Large intestine (tissue), 3 donors: ENCODE measurements at regions not wholly inside any gene's neighbourhood (a gene's known extent, or its start where the extent isn't known, plus 50 kb on each side); places are given as distances from the start of the nearest gene placed in this dataset.

Experiments used
- DNase-seq, 2 donors: peaks; one replicate each; pipeline versions ENCODE4 v3.0.0 to v3.0.0-alpha.2; 2013
- H3K27ac ChIP-seq: one replicate; pipeline ENCODE4 v1.5.1; 2013; ENCODE audit warnings: low read length
- H3K27me3 ChIP-seq: 2 replicates; pipeline ENCODE4 v1.6.1; 2013; ENCODE audit warnings: low read length; ENCODE audit not compliant: control insufficient read depth, insufficient read depth
- H3K36me3 ChIP-seq: 2 replicates; pipeline ENCODE4 v1.6.1; 2013; ENCODE audit warnings: low read length; ENCODE audit not compliant: control insufficient read depth, insufficient read depth
- H3K4me1 ChIP-seq: one replicate; pipeline ENCODE4 v1.6.1; 2013; ENCODE audit warnings: low read length; ENCODE audit not compliant: control insufficient read depth, insufficient read depth
- H3K4me3 ChIP-seq: one replicate; pipeline ENCODE4 v1.5.1; 2013; ENCODE audit warnings: low read length
- H3K9me3 ChIP-seq: one replicate; pipeline ENCODE4 v1.6.1; 2013; ENCODE audit warnings: mild to moderate bottlenecking, low read depth, low read length, moderate library complexity; ENCODE audit not compliant: control insufficient read depth
- WGBS: methylation state at CpG from one replicate; pipeline ENCODE4 v1.1.5; 2013; ENCODE audit warnings: low lambda C conversion rate; ENCODE audit not compliant: insufficient coverage; 5-methylcytosine and 5-hydroxymethylcytosine counted together

DNA sequence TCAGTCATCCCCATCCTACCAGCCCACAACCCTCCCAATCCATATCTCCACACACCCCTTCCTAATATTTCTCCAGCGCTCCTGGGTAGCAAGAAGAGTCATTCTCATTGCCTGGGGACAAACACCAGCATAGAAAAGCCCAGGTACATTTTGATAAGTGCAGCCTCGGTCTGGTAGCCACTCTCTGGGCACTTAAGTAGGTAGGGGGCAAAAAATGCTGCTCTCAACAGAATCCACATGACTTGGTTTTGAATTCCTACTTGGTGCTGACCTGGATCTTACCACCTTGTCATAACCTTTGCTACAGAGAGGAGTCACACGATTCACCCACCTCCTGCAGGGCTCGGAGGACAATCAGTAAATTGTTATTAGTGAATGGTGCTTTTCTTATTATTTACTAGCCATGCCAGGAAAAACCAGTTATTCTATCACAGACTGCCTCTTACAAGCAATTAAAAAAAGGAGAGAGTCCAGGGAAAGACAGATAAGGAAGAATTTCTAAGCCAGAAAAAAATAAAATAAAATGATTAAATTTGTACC, 249.1 kb downstream of the LY86 start:
- no CpG with 5 or more reads among the region's 4 CpGs for WGBS
- no peaks in the 10 kb centered on the region for H3K27me3 ChIP-seq
- H3K4me3 ChIP-seq: no peak overlapping the region
- H3K36me3 ChIP-seq: no peaks in the 10 kb centered on the region
- no peak overlapping the region for H3K27ac ChIP-seq
- no peaks in the 10 kb centered on the region for H3K9me3 ChIP-seq
- peaks cover under 1% of the 10 kb centered on the region for H3K4me1 ChIP-seq
- no peak for DNase-seq

DNA sequence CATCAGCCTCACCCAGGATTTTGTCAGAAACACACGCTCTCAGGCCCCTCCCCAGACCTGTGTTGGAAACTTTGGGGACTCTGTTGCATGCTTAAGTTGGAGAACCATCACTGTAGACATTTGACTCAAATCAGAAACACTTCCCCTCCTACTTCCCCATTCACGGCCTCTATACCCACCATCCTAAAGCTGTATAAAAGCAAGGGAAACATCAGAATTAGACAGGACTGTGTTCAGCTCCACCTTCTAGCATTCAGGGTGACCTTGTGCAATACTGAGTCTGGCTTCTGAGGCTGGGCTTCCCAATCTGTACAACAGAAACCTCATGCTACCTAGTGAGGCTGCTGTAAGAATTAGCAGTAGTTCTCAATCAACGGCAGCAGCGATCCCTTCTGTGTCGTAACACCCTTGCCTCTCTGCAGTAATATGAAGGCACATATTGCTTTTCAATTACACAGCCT, 252.3 kb downstream of the LY86 start:
- H3K4me1 ChIP-seq: peaks cover 6% of the 10 kb centered on the region
- H3K4me3 ChIP-seq: no peak overlapping the region
- no CpG with 5 or more reads among the region's 5 CpGs for WGBS
- H3K9me3 ChIP-seq: no peaks in the 10 kb centered on the region
- DNase-seq: no peak
- H3K36me3 ChIP-seq: no peaks in the 10 kb centered on the region
- H3K27ac ChIP-seq: no peak overlapping the region
- H3K27me3 ChIP-seq: no peaks in the 10 kb centered on the region

DNA sequence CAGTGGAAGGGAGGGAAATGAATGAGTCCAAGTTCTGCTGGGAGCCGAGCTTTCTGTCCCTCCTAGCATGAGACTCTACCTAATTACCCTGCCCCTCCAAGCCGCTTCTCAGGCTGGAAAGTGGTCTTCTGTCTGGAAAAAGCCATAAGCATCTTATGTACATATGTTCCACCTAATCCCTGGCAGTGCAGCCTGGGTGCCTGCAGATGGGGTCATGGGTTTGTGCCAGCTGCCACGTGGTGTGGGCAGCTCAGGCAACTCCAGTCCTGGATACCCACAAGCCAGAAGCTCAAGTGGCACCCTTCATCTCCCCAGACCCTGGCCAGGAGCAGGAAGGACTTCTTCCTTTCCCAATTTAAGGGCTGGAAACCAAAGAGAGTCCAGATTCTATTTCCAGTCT, 253.1 kb downstream of the LY86 start:
- no peaks in the 10 kb centered on the region for H3K27me3 ChIP-seq
- H3K36me3 ChIP-seq: no peaks in the 10 kb centered on the region
- no peak overlapping the region for H3K27ac ChIP-seq
- H3K4me3 ChIP-seq: no peak overlapping the region
- H3K9me3 ChIP-seq: no peaks in the 10 kb centered on the region
- DNase-seq: no peak
- WGBS: no CpG with 5 or more reads among the region's 3 CpGs
- H3K4me1 ChIP-seq: peaks cover 6% of the 10 kb centered on the region

DNA sequence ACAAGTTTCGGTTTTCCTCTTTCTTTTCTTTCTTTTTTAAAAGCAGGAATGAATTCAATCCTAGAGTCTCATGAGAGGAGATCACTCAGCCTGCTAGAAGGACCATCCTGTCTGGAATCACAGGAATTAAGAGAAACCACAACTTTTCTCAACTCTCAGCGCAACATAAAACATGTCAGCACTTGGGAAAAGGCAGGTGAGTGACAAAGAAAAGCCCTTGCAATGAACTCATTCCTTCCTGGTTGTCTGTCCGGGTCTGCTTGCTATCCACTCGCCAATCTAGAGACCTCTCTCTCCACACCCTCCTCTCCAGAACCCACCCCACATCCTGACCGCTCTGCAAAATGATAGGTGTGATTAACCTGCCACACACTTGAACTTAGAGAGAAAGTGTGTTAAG, 253.8 kb downstream of the LY86 start:
- no peak for DNase-seq
- 83% methylated on average over 1 of the region's 5 CpGs for WGBS
- H3K27ac ChIP-seq: no peak overlapping the region
- no peaks in the 10 kb centered on the region for H3K27me3 ChIP-seq
- no peak overlapping the region for H3K4me3 ChIP-seq
- peaks cover 6% of the 10 kb centered on the region for H3K4me1 ChIP-seq
- H3K36me3 ChIP-seq: no peaks in the 10 kb centered on the region
- no peaks in the 10 kb centered on the region for H3K9me3 ChIP-seq

DNA sequence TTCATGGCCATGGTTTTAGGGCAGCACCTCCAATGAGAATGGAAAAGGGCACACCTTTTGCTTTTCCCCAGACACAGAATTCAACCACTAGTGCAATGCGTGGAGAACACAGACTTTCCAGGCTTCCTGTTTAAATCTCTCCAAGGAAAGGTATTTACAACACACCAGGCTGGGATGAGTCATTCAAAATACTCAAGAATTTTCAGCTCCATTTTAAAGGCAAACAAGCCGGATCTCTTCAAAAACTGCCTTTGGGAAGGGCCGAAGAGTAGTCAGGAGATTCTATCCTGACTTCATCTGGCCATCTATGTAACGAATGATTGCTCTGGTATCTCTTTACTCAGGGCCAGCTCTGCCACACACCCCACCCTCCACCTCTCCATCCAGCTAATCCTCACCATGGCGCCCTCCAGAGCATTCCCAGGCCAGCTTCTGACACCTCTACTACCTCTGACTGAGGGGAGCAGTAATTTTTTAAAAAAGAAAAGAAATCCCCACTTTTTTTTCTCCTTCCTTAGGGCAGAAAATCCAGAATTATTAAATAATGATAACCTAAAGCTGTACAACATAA, 254.6 kb downstream of the LY86 start:
- Histone ChIP-seq H3K27ac (peak overlapping the region; percentile 43), H3K4me1 (peaks cover 6% of the 10 kb centered on the region), H3K27me3 (no peaks in the 10 kb centered on the region), H3K36me3 (no peaks in the 10 kb centered on the region), H3K9me3 (no peaks in the 10 kb centered on the region), H3K4me3 (no peak overlapping the region)
- DNase-seq: peak in 1 of 2 donors; percentile 68
- WGBS: no CpG with 5 or more reads among the region's 5 CpGs

DNA sequence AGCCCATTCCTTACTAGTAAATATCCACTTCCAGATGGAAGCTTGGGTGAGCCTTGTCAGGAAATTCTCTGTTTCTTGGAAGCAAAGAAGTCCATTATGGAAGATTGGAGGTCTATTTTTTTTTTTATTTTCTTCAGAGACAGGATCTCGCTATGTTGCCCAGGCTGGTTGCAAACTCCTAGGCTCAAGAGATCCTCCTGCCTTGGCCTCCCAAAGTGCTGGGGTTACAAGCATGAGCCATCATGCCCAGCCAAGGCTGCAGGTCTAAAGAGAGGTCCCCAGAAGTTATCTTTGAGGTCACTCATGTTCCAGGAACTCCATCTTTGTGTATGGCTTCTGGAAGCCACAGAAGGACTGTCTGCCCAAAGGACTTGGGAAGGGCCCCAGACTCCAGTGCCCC, 255.3 kb downstream of the LY86 start:
- Histone ChIP-seq H3K27ac (no peak overlapping the region), H3K27me3 (no peaks in the 10 kb centered on the region), H3K4me3 (no peak overlapping the region), H3K36me3 (no peaks in the 10 kb centered on the region), H3K9me3 (no peaks in the 10 kb centered on the region), H3K4me1 (peaks cover 6% of the 10 kb centered on the region)
- DNase-seq: no peak
- no CpG with 5 or more reads among the region's 1 CpG for WGBS

DNA sequence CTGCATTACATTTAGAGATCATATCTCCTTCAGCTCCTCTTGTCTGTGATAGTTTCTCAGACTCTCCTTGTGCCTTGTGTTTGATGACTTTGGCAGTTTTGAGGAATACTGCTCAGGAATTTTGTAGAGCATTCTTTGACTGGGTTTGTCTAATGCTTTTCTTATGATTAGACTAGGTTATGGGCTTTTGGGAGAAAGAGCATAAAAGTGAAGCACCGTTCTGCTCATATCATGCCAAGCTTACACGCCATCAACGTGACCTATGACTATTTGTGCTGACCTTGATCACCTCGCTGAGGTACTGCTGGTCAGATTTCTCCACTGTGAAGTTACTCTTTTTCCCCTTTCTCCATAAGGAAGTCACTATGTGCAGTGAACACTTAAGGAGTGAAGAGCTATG, 256.0 kb downstream of the LY86 start:
- H3K4me3 ChIP-seq: no peak overlapping the region
- no peaks in the 10 kb centered on the region for H3K36me3 ChIP-seq
- DNase-seq: no peak
- H3K27me3 ChIP-seq: no peaks in the 10 kb centered on the region
- no CpG with 5 or more reads among the region's 4 CpGs for WGBS
- H3K27ac ChIP-seq: no peak overlapping the region
- H3K4me1 ChIP-seq: peaks cover 6% of the 10 kb centered on the region
- H3K9me3 ChIP-seq: no peaks in the 10 kb centered on the region

DNA sequence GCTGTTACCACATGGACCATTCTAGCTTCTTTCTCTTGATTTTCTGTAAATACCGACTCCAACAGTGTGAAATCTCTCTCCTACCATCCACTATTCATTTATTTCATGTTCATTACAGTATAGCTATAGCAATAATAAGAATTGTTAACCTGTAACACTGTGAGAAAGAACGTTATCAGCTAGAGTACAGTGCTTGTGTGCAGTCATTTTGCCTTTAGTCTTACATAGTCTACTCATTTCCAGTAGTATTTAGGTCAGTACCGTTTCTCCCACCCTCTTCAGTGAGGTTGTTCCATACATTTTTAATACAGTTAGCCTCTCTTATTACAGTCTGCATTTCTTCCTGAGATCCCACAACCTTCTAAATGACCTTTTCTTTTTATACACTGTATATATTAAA, 257.1 kb downstream of the LY86 start:
- Histone ChIP-seq H3K9me3 (no peaks in the 10 kb centered on the region), H3K36me3 (no peaks in the 10 kb centered on the region), H3K4me1 (peaks cover 6% of the 10 kb centered on the region), H3K4me3 (no peak overlapping the region), H3K27me3 (no peaks in the 10 kb centered on the region), H3K27ac (no peak overlapping the region)
- no peak for DNase-seq
- 85% methylated on average over 2 of the region's 3 CpGs for WGBS

DNA sequence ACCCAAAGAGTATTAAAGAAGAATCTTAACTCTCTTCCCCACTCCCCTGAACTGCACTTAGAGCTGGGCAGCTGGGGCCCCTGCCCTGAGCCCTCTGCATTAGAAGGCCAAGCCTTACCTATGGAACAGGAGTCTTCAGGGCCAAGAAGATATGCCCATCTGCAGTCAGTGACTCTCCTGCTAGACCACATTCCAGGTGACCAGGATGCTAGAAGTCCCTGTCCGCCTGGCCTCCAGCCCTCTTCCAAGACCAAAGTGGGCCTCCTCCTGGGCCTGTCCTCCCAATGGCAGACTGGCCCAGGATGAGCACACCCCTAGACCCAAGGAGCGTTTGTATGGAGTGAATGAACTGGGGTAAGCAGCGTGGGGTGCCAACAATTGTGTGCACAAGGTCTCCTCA, 259.1 kb downstream of the LY86 start:
- WGBS: no CpG with 5 or more reads among the region's 3 CpGs
- H3K36me3 ChIP-seq: no peaks in the 10 kb centered on the region
- no peaks in the 10 kb centered on the region for H3K9me3 ChIP-seq
- H3K4me3 ChIP-seq: no peak overlapping the region
- H3K27ac ChIP-seq: no peak overlapping the region
- DNase-seq: no peak
- no peaks in the 10 kb centered on the region for H3K27me3 ChIP-seq
- H3K4me1 ChIP-seq: peaks cover 12% of the 10 kb centered on the region

DNA sequence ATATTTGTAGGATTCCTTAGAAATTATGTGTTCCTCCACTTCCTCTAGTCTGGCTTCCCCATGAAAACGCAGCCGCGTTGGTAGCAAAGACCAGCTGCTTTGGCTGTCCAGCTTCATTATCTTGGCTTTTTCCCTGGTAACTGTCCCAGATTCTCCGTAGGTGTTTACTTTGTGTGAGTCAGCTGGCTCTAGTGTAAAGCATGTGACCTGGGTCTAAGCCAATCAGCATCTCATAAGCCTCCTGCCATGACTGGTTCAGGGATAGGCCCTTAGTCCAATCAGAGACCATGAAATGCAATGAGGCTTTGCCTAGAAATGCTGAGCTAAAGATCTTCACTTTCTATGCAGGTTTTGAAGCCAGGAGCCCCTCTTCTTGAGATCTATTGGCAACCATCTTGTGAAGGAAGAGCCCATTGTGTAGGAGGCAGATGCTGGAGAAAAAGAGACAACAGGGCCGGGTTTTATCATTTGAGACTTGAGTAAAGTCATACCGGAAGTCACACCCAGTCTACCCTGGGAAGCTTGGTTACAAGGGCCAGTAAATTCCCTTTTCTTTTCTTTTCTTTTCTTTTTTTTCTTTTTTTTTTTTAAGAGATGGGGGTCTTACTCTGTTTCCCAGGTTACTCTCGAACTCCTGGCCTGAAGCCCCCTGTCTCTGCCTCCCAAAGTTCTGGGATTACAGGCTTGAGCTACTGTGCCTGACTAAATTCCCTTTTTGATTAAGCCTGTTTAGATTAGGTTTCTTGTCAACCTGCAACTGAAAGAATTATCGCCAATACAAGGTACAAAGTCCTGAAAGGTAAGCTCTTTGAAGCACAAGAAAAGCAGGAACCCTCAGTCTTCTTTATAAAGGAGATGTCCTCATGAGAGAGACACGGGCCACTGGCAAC, 256.5 kb upstream of the RREB1 start:
- peak overlapping the region; percentile 34 for H3K27ac ChIP-seq
- no peaks in the 10 kb centered on the region for H3K27me3 ChIP-seq
- DNase-seq: peak; percentile 52 to 85
- no peaks in the 10 kb centered on the region for H3K36me3 ChIP-seq
- 37% methylated on average over 3 of the region's 9 CpGs for WGBS
- H3K4me3 ChIP-seq: no peak overlapping the region
- no peaks in the 10 kb centered on the region for H3K9me3 ChIP-seq
- H3K4me1 ChIP-seq: peaks cover 6% of the 10 kb centered on the region
